IMR-90 (cell line): ENCODE measurements at regions not wholly inside any gene's neighbourhood (a gene's known extent, or its start where the extent isn't known, plus 50 kb on each side); places are given as distances from the start of the nearest gene placed in this dataset.

Experiments used
- ATAC-seq: fragments of 200-7000 bp; cut with Tn5 transposase; 2 replicates; pipeline ENCODE4 v1.9.1; 2020; ENCODE audit warnings: low read depth, mild to moderate bottlenecking, moderate library complexity
- BruUV-seq: library from RNA; stranded (reverse); fragments of 400-500 nt; replicated peaks from 2 replicates; lab custom pipeline; 2021; lab: Mats Ljungman, UMichigan
- CTCF ChIA-PET: fragments of 300-600 bp; formaldehyde crosslinking; extraction: SDS; loops from one replicate; lab custom pipeline; 2021; ENCODE audit warnings: antibody characterized with exemption; lab: Yijun Ruan, JAX
- POLR2A ChIA-PET: fragments of 300-600 bp; sonication (Branson Sonifier 250); formaldehyde crosslinking; loops from one replicate; lab custom pipeline; 2022; ENCODE audit warnings: antibody characterized with exemption; ENCODE audit not compliant: unreplicated experiment; lab: Charles Lee
- DNase-seq: peaks from one replicate; pipeline ENCODE4 v3.0.0; 2013
- H2AFZ ChIP-seq: replicated peaks from 2 replicates; pipeline ENCODE3; 2013; ENCODE audit warnings: low read length, mild to moderate bottlenecking; ENCODE audit not compliant: poor library complexity
- H2AK5ac ChIP-seq: 2 replicates; pipeline ENCODE4 v1.6.1; 2013; ENCODE audit warnings: low read depth, low read length, inconsistent platforms
- H2AK9ac ChIP-seq: replicated peaks from 2 replicates; pipeline ENCODE3; 2013; ENCODE audit warnings: mild to moderate bottlenecking, low read depth, low read length, moderate library complexity; ENCODE audit not compliant: poor library complexity
- H2BK120ac ChIP-seq: 2 replicates; pipeline ENCODE4 v1.6.1; 2013; ENCODE audit warnings: low read depth, low read length, inconsistent platforms
- H2BK15ac ChIP-seq: 3 replicates; pipeline ENCODE4 v1.6.1; 2013; ENCODE audit warnings: low read depth, low read length, inconsistent platforms
- H2BK20ac ChIP-seq: 2 replicates; pipeline ENCODE4 v1.6.1; 2013; ENCODE audit warnings: low read depth, mild to moderate bottlenecking, inconsistent platforms, low read length, moderate library complexity
- H2BK5ac ChIP-seq: 2 replicates; pipeline ENCODE4 v1.6.1; 2013; ENCODE audit warnings: mild to moderate bottlenecking, low read depth, low read length, inconsistent platforms; ENCODE audit not compliant: poor library complexity, severe bottlenecking
- H3K14ac ChIP-seq: replicated peaks from 2 replicates; pipeline ENCODE4 v1.6.1; 2013; ENCODE audit warnings: low read depth, low read length, inconsistent platforms
- H3K18ac ChIP-seq: 2 replicates; pipeline ENCODE4 v1.6.1; 2013; ENCODE audit warnings: low read depth, low read length, control low read depth
- H3K23ac ChIP-seq: 2 replicates; pipeline ENCODE4 v1.6.1; 2013; ENCODE audit warnings: low read depth, low read length, inconsistent platforms
- H3K27ac ChIP-seq: 2 replicates; pipeline ENCODE4 v1.5.1; 2013; ENCODE audit warnings: mild to moderate bottlenecking, control low read depth, low read length; ENCODE audit not compliant: insufficient read depth
- H3K27me3 ChIP-seq: 2 replicates; pipeline ENCODE4 v1.6.1; 2013; ENCODE audit warnings: low read length; ENCODE audit not compliant: control insufficient read depth, insufficient read depth
- H3K36me3 ChIP-seq: 2 replicates; pipeline ENCODE4 v1.6.1; 2013; ENCODE audit warnings: low read length, mixed read lengths; ENCODE audit not compliant: control insufficient read depth, insufficient read depth
- H3K4ac ChIP-seq: 2 replicates; pipeline ENCODE4 v1.6.1; 2013; ENCODE audit warnings: low read depth, low read length, inconsistent platforms
- H3K4me1 ChIP-seq: 2 replicates; pipeline ENCODE4 v1.6.1; 2013; ENCODE audit warnings: low read length, mixed read lengths; ENCODE audit not compliant: control insufficient read depth, insufficient read depth
- H3K4me2 ChIP-seq: 2 replicates; pipeline ENCODE4 v1.6.1; 2013; ENCODE audit warnings: low read depth, mild to moderate bottlenecking, control low read depth, low read length, moderate library complexity
- H3K4me3 ChIP-seq: 2 replicates; pipeline ENCODE4 v1.5.1; 2013; ENCODE audit warnings: low read depth, mild to moderate bottlenecking, control low read depth, low read length, moderate library complexity; ENCODE audit not compliant: insufficient read depth
- H3K56ac ChIP-seq: 2 replicates; pipeline ENCODE4 v1.6.1; 2013; ENCODE audit warnings: low read length, inconsistent platforms; ENCODE audit not compliant: insufficient read depth; ENCODE audit errors: extremely low read depth
- H3K79me1 ChIP-seq, 2 experiments: 2 replicates each; pipeline ENCODE4 v1.6.1; 2013; ENCODE audit warnings: low read length in 2 of 2, inconsistent platforms in 1 of 2, low read depth in 1 of 2
- H3K9ac ChIP-seq: 2 replicates; pipeline ENCODE4 v1.6.1; 2013; ENCODE audit warnings: low read depth, low read length, control low read depth
- H3K9me1 ChIP-seq: 2 replicates; pipeline ENCODE4 v1.6.1; 2013; ENCODE audit warnings: low read length, inconsistent platforms; ENCODE audit not compliant: insufficient read depth
- H3K9me3 ChIP-seq: 2 replicates; pipeline ENCODE4 v1.6.1; 2013; ENCODE audit warnings: low read length; ENCODE audit not compliant: control insufficient read depth, insufficient read depth
- H4K20me1 ChIP-seq: 2 replicates; pipeline ENCODE4 v1.6.1; 2013; ENCODE audit warnings: low read length, inconsistent platforms; ENCODE audit not compliant: insufficient read depth
- H4K5ac ChIP-seq: 2 replicates; pipeline ENCODE4 v1.6.1; 2013; ENCODE audit warnings: mild to moderate bottlenecking, low read depth, low read length, control low read depth
- H4K8ac ChIP-seq, 2 experiments: 2 replicates each; pipeline ENCODE4 v1.6.1; 2013; ENCODE audit warnings: low read depth in 2 of 2, low read length in 2 of 2, control low read depth in 1 of 2, inconsistent platforms in 1 of 2
- H4K91ac ChIP-seq: 2 replicates; pipeline ENCODE4 v1.6.1; 2013; ENCODE audit warnings: low read depth, low read length, inconsistent platforms; ENCODE audit not compliant: insufficient read depth
- BHLHE40 ChIP-seq: fragments of 150-350 bp; IDR thresholded peaks from 2 replicates; pipeline ENCODE4 v1.6.1; 2016; ENCODE audit warnings: mild to moderate bottlenecking, low read depth, low read length
- FOS ChIP-seq: fragments of 150-350 bp; IDR thresholded peaks from 2 replicates; pipeline ENCODE4 v1.6.1; 2016; ENCODE audit warnings: low read depth, low read length
- MAZ ChIP-seq: IDR thresholded peaks from 2 replicates; pipeline ENCODE4 v1.6.1; 2012; ENCODE audit warnings: low read depth, mild to moderate bottlenecking, low read length, improper control_type of control experiment, moderate library complexity, borderline replicate concordance
- RAD21 ChIP-seq: IDR thresholded peaks from 2 replicates; pipeline ENCODE4 v1.6.1; 2012; ENCODE audit warnings: low read length, improper control_type of control experiment
- WGBS, 2 experiments: methylation state at CpG; one replicate each; pipeline versions ENCODE4 v1.1.5 to v1.1.7; 2013; ENCODE audit warnings: missing lambda C conversion rate in 2 of 2; ENCODE audit not compliant: insufficient read length in 1 of 2; ENCODE audit errors: extremely low coverage in 2 of 2; 5-methylcytosine and 5-hydroxymethylcytosine counted together
- dilution Hi-C: fragments of 300-500 bp; cut with HindIII; formaldehyde crosslinking; loops from one replicate; pipeline ENCODE4 v1.14.3; 2018; ENCODE audit warnings: low sequenced_read_pairs; ENCODE audit not compliant: unreplicated experiment
- in situ Hi-C: fragments of 300-500 bp; cut with MboI; formaldehyde crosslinking; loops from 3 replicates; pipeline ENCODE4 v1.14.3; 2019; ENCODE audit warnings: low sequenced_read_pairs, inconsistent platforms, mixed read lengths
- intact Hi-C: fragments of 100-400 bp; cut with micrococcal nuclease; formaldehyde crosslinking; loops from 2 replicates; pipeline ENCODE4 v1.10.0; 2022
- TF ChIP-seq, protein P1 (sequence below): fragments of 150-350 bp; IDR thresholded peaks from 2 replicates; pipeline ENCODE4 v1.6.1; 2017; ENCODE audit warnings: mild to moderate bottlenecking, antibody characterized with exemption, low read length, low read depth

DNA sequence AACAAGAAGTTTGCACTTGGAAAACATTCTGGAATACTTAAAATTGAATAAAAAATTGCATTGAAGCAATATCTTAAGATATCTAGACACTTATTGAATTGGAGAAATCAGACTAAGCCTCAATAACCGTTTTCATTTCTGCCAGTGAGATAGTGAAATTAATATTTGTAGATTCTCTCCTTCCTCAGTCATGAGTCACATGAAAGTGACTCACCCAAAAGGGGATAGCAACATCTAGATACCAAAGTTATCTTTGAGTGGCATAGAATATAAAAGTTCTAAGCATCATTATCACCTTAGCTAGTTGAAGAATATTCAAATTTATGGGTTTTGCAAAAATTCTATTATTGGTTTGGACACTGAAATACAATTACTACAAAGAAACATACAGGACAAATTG, 614.8 kb upstream of the ZNF717 start:
- H3K27me3 ChIP-seq = no peaks in the 10 kb centered on the region
- H2AFZ ChIP-seq = no peak overlapping the region
- H3K56ac ChIP-seq = no peak overlapping the region
- ChIA-PET POLR2A (no interaction called here), CTCF (no interaction called here)
- H3K9me3 ChIP-seq = no peaks in the 10 kb centered on the region
- no peaks in the 10 kb centered on the region for H3K79me1 ChIP-seq
- no CpG with 5 or more reads among the region's 1 CpG for WGBS, 2 experiments
- H4K20me1 ChIP-seq = no peaks in the 10 kb centered on the region
- H3K27ac ChIP-seq = no peak overlapping the region
- H2BK20ac ChIP-seq = no peak overlapping the region
- dilution Hi-C loops = no loop called here
- in situ Hi-C loops = no loop called here
- no peak overlapping the region for H3K18ac ChIP-seq
- no peak overlapping the region for H2BK15ac ChIP-seq
- H3K4ac ChIP-seq = no peak overlapping the region
- H2AK9ac ChIP-seq = no peak overlapping the region
- no peaks in the 10 kb centered on the region for H3K9me1 ChIP-seq
- peaks cover 4% of the 10 kb centered on the region; the same call in 1 of the 2 replicates for H3K4me1 ChIP-seq
- H3K4me2 ChIP-seq = peak overlapping the region; percentile 47; the same call in 1 of the 2 replicates
- no peak overlapping the region for H3K4me3 ChIP-seq
- no TSS peak for BruUV-seq
- H3K23ac ChIP-seq = no peak overlapping the region
- no peak overlapping the region for H3K14ac ChIP-seq
- peak; percentile 35; the same call in 1 of the 2 replicates for ATAC-seq
- no peak overlapping the region for H2BK120ac ChIP-seq
- H4K5ac ChIP-seq = no peak overlapping the region
- H2AK5ac ChIP-seq = no peak overlapping the region
- DNase-seq = peak; percentile 68
- no peak overlapping the region for H3K9ac ChIP-seq
- no peak for TF ChIP-seq BHLHE40
- peak; percentile 84 for TF ChIP-seq FOS
- no peak for TF ChIP-seq MAZ
- TF ChIP-seq, protein P1, sequence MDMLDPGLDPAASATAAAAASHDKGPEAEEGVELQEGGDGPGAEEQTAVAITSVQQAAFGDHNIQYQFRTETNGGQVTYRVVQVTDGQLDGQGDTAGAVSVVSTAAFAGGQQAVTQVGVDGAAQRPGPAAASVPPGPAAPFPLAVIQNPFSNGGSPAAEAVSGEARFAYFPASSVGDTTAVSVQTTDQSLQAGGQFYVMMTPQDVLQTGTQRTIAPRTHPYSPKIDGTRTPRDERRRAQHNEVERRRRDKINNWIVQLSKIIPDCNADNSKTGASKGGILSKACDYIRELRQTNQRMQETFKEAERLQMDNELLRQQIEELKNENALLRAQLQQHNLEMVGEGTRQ = no peak
- no peak for TF ChIP-seq RAD21
- no peak overlapping the region; a peak in 1 of 4 replicates for H4K8ac ChIP-seq
- peak overlapping the region; percentile 39 for H2BK5ac ChIP-seq
- no peaks in the 10 kb centered on the region for H3K36me3 ChIP-seq
- H4K91ac ChIP-seq = no peak overlapping the region
- intact Hi-C loops = loop anchor here (10.0 kb wide), 1 partner anchor 85 kb away; no protein-coding TSS in a partner anchor
